ENCODE measurements at regions not wholly inside any gene's neighbourhood (a gene's known extent, or its start where the extent isn't known, plus 50 kb on each side); places are given as distances from the start of the nearest gene placed in this dataset.
"Not testable (repeated sequence)": the region's sequence is repeated elsewhere in the genome, so short reads cannot be mapped to it uniquely, and the experiment has no call there.

DNA sequence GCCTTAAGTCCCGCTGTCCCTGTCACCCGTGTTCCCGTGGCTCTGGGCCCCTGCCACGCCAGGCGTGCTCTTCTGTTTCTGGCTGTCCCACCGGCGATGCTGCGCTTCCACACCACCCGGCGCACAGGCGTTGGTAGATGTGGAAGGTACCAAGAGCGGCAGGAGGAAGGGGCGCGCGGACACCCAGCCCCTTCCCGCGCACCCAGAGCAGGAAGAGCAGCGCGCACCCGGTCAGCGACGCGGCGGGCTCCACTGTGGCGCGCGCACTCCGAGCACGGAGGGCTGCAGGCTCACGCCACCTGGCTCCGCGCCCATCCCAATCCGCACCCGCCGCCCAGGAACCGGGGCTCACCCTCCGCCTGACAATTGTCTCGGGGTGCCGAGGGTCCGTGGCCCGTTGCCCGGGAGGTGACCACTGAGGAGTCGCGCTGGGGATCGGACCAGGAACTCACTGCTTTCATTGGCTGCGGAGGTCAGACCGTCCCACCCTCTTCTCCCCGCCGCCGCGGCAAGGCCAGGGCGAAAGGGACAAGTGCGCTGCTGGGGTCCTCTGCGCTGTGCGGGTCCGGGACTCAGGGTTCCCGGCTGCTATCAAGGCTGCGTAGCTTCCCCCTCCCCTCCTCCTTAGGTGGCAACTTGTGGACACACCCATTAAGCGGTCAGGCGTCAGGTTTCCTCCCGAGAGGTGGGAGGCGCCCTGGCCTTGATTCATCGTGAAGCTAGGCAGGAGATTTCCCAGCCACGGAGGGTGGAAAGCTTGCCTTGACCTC is 121.6 kb upstream of the ZNF92 start:
- peak; percentile 20 for DNase-seq (ENCODE audit: low spot score)

DNA sequence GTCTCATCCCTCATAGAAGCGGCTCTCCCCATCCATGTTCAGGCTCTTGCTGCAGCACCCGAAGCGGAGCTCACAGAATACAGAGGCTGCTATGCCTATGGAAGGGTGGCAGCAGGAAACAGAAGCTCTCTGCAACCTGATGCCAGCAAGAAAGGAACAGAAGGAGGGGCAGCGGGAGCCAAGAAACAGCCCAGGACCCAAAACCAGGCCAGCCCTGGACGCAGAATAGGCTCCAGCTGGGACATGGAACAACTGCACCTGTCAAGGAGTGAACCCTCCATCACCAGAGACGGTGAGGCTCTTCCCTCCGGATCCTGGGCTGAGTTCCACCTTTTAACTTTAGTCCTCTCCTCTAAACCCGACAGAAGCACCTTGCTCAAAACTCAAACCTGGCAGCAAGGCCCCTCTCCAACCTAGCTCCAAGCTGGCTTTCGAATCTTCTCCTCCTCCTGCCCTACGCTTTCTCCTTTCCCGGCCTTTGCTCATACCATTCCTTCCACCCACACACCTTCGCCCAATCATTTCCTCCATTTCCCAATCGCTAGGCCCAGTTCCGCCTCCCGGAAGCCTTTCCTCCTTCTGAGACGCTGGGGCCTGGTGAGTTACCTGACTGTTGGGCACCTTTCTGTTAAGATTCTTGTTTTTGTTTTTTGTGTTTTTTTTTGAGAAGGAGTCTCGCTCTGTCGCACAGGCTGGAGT is 122.8 kb upstream of the ZNF92 start:
- no peak for DNase-seq (ENCODE audit: low spot score)

- no peak for DNase-seq (ENCODE audit: low spot score)
These were observed 123.4 kb upstream of the ZNF92 start for GRCh38 chr7:65250216-65250615.

GRCh38 chr7:65247491-65247890 is 126.2 kb upstream of the ZNF92 start:
- DNase-seq (ENCODE audit: low spot score) = no peak

- DNase-seq (ENCODE audit: low spot score) = no peak
These were observed 133.8 kb upstream of the ZNF92 start for GRCh38 chr7:65239707-65240352.

DNA sequence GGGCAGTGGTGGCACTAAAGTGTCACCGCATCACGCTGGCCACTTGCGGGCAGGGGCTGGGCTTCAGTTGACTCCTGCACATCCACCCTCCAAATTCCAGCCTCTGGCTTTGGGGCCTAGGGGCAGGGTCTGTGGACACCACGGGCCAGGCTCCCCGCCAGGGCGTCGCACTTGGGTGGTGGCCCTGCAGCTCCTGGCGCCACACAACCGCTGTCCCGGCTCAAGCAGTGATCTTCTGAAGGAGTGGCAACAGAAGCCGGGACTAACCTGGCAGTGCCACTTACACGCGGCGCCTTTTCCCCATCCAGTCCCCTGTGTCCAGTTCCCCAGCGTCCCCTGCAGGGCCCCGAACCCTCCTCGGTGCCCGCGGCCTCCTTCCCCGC is 134.3 kb upstream of the ZNF92 start:
- DNase-seq (ENCODE audit: low spot score) = no peak

DNA sequence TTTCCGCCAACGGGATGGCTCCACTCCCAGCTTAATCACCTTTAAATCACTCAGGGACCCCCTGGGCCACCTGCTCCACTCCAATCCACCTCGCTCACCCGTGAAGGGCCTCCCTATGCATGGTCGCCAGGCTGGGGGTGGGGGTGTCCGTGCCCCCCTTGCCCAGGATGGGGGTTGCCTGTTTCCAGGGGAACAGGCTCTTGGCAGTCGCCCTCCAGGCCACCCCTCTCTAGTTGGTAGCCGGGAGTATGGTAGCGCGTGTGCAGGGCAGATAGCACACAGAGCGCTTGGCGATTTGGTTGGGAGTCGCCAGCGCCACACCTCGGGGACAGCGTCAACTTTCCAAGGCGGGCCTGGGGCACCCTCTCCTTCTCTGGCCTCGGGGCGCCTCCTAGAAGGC is 134.9 kb upstream of the ZNF92 start:
- no peak for DNase-seq (ENCODE audit: low spot score)

GRCh38 chr7:65235586-65235985 is 138.1 kb upstream of the ZNF92 start:
- no peak for DNase-seq (ENCODE audit: low spot score)

DNA sequence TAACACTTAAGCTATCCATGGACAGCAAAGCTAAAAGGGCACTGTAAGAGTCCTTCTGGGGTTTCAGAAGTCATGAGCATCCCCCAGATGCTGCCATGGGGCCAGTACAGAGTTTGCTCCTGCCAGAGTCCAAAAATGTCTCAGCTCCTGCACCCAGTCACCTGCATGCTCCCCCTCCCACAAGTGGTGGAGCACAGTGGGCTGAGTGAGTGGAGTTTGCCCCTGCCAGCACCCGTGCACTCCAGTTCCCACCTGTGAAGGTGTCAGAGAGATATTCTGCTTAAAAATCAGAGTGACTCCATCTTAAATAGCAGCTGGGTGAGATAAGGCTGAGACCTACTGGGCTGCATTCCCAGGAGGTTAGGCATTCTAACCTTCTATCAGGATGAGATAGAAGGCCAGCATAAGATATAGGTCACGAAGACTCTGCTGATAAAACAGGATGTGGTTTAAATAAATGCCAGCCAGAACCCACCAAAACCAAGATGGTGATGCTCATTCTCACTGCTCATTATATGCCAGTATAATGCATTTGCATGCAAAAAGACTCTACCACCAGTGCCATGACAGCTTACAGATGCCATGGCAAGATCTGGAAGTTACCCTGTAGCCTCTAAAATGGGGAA is 140.1 kb upstream of the ZNF92 start:
- no peak for DNase-seq (ENCODE audit: low spot score)

- DNase-seq (ENCODE audit: low spot score) = no peak
These were observed 143.4 kb upstream of the ZNF92 start for GRCh38 chr7:65230231-65230630.

DNA sequence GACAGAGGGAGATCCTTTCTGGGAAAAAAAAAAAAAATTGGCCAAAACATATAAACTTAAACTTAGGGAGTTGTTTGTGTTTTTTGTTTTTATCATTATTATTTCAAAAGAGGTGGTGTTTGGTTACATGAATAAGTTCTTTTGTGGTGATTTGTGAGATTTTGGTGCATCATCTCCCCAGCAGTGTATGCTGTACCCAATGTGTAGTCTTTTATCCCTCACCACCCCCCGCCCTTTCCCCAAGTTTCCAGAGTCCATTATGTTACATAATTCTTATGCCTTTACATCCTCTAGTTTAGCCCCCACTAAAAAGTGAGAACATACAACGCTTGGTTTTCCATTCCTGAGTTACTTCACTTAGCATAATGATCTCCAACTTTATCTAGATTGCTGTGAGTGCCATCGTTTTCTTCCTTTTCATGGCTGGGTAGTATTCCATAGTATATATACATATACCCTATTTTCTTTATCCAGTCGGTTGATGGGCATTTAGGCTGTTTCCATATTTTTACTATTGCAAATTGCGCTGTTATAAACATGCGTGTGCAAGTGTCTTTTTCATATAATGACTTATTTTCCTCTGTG is 148.1 kb upstream of the ZNF92 start:
- no peak for DNase-seq (ENCODE audit: low spot score)

- DNase-seq (ENCODE audit: low spot score) = no peak
These were observed 151.0 kb upstream of the ZNF92 start for GRCh38 chr7:65222655-65223054.

DNA sequence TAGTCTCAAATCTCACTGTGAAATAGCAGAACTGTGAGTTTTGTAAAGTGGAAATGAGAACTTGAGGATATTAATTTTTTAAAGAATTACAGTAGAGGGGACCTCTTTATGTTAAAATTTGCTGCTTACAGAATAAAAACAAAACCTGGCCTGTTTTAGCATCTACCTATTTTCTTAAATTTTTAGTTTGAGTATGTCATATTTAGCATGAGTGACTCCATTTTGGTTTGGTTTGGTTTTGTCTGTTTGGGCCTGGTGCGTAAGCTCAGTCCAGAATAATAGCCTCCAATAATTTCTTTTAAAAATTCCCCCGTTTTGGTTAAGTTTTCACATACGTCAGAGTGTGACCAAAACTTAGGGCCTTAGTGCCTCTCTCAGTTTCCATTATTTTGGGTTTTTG is 152.0 kb upstream of the ZNF92 start:
- DNase-seq (ENCODE audit: low spot score) = no peak

DNA sequence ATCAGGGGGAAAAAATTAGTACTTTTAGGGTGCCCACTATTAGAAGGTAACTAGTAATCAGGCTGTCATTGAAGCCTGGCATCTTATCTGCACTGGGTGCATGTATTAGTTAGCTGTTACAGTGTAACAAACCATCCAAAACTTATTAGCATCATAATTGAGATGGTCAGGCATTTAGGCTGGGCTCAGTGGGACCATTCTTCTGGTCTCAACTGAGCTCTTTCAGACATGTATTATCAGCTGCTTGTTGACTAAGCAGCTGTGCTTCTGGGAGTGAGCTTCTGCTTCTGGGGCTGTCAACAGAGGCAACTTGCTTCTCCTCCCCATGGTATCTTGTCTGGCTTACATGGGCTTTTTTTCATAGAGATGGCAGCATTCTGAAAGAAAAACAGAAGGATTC is 154.0 kb upstream of the ZNF92 start:
- DNase-seq (ENCODE audit: low spot score) = no peak

GRCh38 chr7:65216469-65216868 is 157.2 kb upstream of the ZNF92 start:
- DNase-seq (ENCODE audit: low spot score) = peak; percentile 67

GRCh38 chr7:65213260-65213659 is 160.4 kb upstream of the ZNF92 start:
- not testable (repeated sequence) for DNase-seq (ENCODE audit: low spot score)

DNA sequence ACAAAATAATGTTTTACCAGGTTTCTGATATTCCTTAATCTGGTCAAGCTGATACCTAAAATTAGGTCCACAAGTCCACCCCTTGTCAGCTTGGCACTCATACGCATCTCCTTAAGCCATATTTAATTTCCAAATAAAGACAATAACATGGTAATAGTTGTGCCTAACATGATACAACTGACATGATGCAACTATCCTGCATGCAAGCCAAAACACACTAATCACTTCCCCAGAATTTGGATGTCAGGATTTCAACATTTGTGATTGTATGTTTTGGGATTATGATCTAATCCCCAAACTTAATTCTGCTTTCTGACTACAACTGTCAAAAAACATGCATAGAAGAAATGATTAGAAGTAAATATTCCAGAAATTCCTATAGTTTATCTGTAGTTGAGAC is 174.4 kb upstream of the ZNF92 start:
- DNase-seq (ENCODE audit: low spot score) = not testable (repeated sequence)

DNA sequence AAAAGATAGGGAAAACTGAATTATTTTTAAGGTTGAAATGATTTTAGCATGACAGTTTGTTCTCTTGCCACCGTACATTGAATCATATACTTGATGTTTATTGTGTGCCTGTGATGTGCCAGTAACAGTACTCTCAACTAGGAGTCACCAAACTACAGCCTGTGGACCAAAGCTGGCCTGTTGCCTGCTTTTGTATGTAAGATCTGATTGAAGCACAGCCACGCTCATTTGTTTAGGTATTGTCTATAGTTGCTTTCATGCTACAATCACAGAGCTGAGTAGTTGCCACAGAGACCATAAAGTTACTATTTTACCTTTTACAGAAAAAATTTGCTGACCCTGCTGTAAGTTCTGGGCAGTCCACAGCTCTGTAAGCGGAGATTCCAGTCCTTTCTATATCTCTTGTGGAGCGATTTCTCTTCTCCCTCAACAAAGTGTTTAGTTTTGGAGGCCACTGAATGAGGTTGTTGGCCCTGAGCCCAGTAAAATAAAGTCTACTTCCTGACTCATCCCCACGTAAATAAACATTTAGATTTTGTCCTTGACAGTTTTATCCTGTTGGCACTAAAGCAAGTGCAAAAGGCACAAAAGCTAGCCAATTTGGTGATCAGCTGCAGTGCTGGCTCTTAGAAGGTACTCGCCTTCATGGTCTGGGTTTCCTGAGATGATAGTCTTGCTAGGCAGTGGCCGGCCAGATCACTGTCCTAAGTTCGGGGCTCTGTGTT is 180.2 kb upstream of the ZNF92 start:
- not testable (repeated sequence) for DNase-seq (ENCODE audit: low spot score)

GRCh38 chr7:65177041-65177440 is 170.6 kb upstream of the ERV3-1 start:
- DNase-seq (ENCODE audit: low spot score) = not testable (repeated sequence)

DNA sequence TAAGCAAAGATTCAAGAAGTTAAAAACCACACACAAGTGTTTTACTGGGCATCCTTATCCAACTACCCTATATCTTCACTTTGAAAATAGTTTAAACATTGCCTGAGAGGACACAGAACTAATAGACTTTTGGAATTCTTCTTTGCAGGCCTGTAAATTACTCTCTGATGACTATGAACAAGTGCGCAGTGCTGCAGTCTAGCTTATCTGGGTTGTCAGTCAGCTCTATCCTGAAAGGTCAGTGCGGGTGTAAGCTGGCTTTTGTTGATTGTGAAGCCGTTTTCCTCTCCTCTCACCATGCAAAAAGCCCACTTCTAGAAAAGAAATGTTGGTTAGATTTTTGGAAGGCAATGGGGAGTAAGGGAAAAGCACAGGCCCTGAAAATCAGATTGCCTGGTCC is 143.6 kb upstream of the ERV3-1 start:
- not testable (repeated sequence) for DNase-seq (ENCODE audit: low spot score)

- not testable (repeated sequence) for DNase-seq (ENCODE audit: low spot score)
These were observed 139.8 kb upstream of the ERV3-1 start for GRCh38 chr7:65146118-65146914.
